ENCODE measurements at regions not wholly inside any gene's neighbourhood (a gene's known extent, or its start where the extent isn't known, plus 50 kb on each side); places are given as distances from the start of the nearest gene placed in this dataset.

DNA sequence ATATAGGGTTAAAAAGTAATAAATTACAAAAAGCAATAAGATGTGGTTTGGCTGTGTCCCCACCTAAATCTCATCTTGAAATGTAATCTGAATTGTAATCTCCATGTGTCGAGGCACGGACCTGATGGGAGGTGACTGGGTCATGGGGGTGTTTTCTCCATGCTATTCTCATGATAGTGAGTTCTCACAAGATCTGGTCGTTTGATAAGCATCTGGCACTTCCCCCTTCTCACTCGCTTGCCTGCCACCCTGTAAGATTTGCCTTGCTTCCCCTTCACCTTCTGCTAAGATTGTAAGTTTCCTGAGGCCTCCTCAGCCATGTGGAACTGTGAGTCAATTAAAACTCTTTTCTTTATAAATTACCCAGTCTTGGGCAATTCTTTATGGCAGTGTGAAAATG is 577.4 kb downstream of the TBC1D4 start:
- ChIA-PET CTCF (no interaction called here), POLR2A (no interaction called here)

DNA sequence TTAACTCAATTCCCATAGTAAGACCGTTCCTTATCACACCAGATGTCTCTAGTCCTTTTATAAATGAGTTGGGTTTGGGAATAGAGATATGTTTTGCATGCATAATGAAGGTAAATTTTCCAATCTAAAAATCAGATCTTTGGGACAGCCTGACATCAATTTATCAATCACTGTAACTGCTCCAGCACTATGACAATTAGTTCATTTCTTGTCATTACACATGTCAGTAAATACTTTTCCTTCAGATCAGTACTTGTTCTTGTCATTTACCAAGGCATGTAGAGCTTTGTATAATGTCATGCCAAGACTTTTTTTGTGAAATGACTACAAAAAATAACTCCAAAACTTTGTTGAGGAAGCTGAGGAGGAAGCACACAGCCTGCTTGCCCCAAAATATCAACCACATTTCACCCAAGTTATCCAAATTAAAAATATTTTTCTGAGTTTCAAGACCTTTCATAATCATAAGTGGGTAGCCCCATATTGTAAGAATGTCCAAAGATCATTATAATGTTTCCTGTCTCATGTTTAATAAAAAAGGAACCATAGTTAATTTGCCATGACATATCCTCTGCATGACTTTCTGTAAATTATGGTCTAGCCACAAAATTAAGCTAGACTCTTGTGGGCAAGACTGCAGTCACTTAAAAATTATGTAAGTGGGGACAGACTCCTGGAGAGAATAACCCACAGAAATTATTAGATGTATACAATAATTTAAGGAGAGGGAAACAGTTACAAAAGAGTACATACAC is 586.8 kb downstream of the TBC1D4 start:
- CTCF ChIA-PET, result no interaction called here
- POLR2A ChIA-PET, result no interaction called here

DNA sequence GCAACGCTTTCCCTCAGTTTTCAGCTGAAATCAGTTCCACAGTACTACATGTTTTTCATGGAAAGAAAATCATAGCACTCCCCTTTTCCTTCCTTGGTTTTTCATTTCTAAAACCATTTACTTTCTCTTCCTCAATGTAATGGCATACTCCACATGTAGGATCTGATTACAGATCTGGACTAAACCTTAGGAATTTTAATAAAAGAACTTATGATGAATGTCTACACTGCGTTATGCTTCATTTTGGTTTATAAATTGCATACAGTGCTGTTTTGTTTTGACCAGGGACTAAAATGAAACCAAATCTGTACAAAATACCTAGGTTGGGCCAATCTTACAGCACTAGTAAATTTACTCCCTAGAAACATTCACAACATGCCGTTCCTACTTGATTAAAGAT is 589.9 kb downstream of the TBC1D4 start:
- CTCF ChIA-PET, result no interaction called here
- POLR2A ChIA-PET, result no interaction called here

DNA sequence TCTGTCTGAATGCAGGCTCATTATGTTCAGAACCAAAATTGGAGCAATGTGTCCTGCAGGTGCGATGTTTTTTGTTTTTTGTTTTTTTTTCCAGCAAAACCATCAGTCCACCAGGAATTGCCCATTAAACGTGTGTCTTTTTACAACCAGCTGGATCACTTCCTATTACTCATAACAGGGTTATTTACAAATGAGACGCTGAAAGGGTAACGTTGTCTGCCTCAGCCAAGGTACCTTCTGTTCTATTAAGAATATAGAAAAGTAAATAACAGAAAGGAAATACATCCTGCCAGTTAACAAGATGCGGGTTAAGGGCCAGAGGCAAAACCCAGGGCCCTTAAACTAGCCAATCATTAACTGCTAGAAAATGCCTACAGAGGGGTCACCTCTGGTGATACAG is 590.4 kb downstream of the TBC1D4 start:
- POLR2A ChIA-PET, result no interaction called here
- CTCF ChIA-PET, result no interaction called here

DNA sequence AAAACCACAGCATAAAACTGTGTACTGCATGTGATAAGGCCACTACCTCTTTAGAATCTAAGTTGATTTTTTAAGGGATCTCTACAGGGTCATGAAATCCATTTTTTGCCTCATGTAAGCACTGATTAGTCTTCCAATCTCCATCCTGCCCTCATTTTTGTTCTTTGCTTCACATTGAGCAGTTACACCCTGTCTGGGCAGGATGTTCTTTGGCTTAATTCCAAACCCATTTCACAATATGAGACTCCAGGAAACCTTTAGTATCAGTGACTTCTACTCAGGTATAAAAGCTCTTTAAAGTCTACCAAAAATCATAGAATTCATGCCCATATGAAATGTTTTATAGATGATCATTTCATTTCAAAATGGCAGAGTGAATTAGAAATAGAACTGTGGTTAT is 592.6 kb downstream of the TBC1D4 start:
- ChIA-PET POLR2A (no interaction called here), CTCF (no interaction called here)

DNA sequence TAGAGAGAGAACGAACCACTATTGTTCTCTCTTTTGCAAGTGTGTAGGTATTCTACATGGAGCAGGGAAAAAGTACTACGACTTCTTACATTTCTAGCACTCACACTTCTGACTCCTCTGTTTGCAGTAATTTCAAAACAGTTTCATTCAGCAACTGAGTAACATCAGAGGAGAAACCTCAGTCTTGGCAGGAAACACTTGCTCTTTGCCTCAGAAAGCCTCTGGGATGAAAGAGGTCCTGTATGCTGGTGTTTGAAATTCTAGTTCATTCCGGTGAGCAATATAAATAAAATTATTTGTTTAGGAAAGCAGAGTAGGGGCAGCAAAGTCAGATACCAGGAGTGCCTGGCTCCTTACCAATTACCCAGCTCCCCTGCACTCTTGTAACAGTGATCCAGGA is 595.5 kb downstream of the TBC1D4 start:
- CTCF ChIA-PET, result no interaction called here
- POLR2A ChIA-PET, result no interaction called here

DNA sequence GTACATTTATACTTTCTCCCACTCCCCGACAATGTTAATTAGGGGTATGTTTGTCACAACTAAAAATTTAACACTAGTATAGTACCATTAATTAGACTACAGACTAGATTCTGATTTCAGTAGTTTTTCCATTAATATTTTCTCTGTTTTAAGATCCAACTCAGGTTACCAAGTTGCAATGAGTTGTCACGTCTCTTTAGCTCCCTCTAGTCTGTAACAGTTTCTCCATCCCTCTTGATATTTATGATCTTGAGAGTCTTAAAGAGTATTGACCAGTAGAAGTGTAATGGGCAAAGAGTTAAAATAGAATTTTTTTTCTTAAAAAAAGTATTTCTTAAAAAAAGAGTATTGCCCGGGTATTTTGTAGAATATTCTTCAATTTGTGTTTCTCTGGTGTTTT is 598.1 kb downstream of the TBC1D4 start:
- CTCF ChIA-PET, result no interaction called here
- POLR2A ChIA-PET, result no interaction called here

DNA sequence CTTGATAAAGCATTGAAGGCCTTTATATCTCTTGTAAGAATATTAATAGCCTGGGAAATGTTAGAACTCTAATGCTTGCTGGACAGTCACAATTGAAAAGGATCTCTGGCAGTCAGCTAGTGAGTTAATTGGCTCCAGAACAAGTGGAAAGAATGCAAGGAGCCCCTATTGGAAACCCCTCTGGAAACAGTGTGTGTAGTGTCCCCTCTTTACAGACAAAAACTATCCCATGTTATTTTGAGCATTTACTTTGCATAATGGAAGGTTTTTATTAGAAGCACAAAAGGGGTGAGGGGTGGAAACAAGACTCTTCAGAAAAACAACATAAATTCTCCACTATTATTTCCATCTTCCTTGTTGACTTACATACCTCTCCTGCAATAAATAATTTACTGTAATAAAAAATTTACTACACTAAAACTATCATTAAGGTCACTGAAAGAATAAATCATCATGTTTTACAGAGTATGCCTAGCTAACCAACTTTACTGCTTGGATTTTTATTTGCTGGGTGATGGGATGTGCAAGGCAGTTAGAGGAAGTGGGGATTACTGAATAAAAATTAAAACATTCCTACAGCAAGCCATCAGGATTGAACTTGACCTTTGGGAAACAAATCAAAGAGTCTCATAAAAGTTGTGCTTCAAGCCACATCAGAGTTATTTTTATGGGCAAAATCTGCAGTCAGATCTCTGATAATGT is 610.4 kb downstream of the TBC1D4 start:
- CTCF ChIA-PET, result no interaction called here
- POLR2A ChIA-PET, result no interaction called here

DNA sequence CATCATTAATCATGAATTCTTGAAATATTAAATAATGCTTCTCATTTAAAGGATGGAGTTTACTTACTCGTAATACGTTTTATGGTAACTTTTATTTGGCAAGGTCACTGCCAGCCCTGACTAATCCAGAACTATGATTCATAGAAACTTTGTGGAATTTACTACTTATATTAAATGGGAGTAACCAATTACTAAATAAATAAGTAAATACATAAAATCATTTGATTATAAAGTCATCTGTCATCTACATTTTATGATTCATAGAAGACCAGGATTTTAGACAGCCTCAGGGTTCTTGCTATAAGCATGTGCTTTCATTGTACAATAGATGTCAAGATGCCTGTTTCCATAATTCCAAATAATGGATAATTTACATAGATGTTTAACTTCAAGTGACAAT is 611.1 kb downstream of the TBC1D4 start:
- POLR2A ChIA-PET, result no interaction called here
- CTCF ChIA-PET, result no interaction called here

DNA sequence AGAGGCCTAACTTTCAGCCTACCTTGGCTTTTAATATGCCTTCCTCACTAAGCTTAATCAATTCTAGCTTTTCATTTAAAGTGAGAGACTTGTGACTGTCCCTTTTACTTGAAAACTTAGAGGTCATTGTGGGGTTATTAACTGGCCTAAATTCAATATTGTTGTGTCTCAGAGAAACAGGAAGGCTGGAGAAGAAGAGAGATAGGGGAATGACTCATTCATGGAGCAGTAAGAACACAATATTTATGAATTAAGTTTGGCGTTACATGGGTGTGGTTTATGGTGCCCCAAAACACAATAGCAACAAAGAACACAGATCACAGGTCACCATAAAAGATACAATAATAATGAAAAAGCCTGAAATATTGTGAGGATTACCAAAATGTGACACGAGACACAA is 612.1 kb downstream of the TBC1D4 start:
- ChIA-PET POLR2A (no interaction called here), CTCF (no interaction called here)

DNA sequence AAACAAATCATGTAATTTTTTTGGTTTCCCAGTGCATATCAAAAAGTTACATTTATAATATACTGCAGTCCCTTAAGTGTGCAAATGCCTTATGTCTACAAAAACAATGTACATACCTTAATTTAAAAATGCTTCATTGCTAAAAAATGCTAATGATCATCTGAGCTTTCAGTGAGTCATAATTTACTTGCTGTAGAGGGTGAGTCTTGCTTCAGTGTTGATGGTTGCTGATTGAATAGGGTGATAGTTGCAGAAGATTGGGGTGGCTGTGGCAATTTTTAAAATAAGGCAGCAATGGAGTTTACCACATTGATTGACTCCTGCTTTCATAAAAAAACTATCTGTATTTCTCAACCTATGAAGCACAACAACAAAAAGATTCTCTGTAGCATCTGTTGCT is 613.9 kb downstream of the TBC1D4 start:
- ChIA-PET CTCF (no interaction called here), POLR2A (no interaction called here)

DNA sequence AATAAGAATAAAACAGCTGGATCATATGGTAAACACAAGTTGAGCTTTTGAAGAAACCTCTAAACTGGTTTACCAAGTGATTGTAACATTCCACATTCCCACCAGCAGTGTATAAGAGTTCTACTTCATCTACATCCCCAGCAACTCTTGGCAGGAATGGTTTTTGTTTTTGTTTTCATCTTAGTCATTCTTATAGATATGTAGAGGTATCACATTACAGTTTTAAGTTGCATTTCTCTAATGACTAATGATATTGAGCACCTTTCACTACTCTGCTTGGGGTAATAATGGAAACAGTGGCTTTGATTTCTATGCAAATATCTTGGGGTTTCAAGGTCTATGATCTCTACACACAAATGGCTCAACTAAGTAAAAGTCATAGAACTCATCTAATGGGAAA is 614.5 kb downstream of the TBC1D4 start:
- CTCF ChIA-PET, result no interaction called here
- POLR2A ChIA-PET, result no interaction called here

DNA sequence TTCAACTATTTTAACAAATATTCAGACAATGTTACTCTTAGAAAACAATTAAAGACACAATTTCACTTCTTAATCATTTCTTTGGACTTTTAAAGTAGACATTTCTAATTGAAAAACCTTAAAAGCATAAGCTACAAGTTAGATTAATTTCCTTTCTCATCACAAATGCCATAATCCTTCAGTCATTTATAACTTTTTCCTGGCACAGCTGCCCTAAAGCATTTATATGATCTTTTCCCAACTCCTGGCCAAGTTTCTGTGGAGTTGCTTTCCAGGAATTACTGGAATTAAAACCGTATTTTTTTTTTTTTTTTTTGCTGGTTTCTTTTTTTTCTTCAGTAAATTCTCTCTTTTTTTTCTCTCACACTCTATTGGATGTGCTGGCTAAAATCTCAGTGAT is 615.9 kb downstream of the TBC1D4 start:
- CTCF ChIA-PET, result no interaction called here
- POLR2A ChIA-PET, result no interaction called here

DNA sequence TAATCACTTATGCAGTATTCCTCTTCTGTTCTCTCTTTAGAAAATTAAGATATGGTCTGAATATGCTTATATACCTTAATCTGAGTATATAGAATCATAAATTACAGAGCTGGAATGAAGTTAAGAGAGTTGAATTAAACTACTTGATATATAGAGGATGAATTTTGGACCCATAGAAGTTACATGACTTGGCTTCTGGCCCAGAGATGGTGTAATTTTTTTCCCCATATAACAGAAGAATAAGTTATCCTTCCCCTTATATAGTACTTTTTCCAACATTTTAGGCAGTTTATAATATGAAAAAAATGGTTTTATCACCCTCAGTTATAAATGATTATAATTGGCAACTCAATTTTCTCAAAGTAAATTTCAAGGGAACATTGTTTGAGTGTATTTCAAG is 616.3 kb downstream of the TBC1D4 start:
- POLR2A ChIA-PET, result no interaction called here
- CTCF ChIA-PET, result no interaction called here

DNA sequence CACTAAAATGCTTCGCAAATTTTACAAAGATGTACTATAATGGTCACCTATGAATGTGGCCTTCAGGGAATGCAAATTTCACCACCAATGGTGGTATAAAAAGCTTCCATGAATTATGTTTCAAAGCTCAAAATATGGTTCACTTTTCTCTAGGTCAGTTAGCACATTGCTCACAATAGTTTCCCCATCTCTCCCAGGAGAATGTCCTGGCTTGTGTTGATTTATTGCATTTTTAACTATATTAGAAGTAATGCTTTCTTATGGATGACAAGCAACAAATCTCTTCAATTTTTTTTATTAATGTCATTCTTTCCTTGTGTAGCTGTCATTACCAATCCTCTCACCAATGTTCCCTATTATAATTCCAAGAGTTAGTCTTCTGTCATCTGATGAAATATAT is 621.2 kb downstream of the TBC1D4 start:
- ChIA-PET CTCF (no interaction called here), POLR2A (no interaction called here)

DNA sequence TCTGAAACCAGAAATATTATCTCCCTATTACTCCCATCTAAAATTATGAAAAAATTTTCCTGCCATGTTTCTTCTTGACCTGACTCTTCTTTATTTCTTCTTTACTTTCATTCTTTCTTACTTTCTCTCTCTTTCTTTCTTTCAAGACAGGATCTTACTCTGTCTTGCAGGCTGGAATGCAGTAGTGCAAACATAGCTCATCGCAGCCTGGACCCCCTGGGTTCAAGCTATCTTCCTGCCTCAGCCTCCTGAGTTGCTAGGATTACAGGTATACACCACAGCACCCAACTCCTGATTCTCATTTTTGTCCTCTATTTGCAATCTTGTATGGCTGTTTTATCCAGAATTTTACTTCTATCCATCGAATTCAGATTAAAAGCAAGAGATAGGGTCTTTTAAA is 631.1 kb downstream of the TBC1D4 start:
- ChIA-PET POLR2A (no interaction called here), CTCF (no interaction called here)

DNA sequence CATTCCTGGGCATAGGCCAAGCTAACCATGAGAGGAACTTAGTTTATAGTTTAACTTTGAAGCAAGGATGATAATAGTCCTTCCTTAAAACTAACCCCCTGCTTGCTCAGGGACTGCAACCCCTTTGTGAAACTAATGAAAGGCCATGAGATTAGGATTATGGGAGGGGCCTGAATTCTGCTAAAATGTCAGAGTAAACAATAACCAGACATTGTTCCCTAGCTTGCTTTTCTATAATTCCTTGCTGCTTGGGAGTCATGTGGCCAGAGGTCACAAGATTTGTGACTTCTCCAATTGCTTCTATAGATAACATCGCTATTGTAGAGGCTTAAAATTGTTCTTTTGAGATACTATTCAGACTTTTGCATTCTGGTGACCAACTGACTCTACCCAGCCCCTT is 634.0 kb downstream of the TBC1D4 start:
- CTCF ChIA-PET, result no interaction called here
- POLR2A ChIA-PET, result no interaction called here

DNA sequence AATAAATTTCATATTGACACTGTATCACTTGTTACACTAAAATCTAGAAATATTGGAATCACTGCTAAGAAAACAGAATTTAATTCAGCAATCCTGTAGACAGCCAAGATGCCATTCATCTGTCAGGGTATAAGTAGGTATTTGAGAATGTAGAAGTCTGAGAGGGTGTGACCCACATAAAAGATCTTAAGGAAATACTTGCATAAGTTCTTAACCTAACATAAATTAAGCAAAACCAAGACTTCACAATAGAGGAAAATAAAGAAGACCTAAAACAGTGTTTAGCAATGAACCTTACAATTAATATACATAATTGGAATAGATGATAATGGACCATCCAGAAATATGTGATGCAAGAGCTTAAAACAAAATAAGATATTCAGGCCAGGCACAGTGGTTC is 636.2 kb downstream of the TBC1D4 start:
- CTCF ChIA-PET, result no interaction called here
- POLR2A ChIA-PET, result no interaction called here

DNA sequence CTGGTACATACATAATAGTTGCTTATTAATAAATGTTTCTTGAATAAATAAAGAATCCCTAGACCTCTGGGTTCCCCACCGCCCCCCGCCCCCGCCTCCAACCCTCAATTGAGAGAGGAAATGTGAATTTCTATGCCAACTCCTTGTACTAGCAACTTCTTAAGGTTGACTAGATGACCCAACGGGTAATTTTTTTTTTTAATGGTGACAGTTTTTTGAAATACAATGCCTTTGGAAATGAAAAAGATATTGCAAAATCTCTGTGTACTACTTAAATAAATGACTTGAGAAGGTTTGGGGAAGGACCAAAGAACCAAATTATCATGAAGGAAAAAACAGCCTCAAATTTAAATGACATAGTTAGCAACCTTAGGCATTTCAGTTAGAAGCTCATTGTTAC is 640.3 kb downstream of the TBC1D4 start:
- CTCF ChIA-PET, result no interaction called here
- POLR2A ChIA-PET, result no interaction called here

DNA sequence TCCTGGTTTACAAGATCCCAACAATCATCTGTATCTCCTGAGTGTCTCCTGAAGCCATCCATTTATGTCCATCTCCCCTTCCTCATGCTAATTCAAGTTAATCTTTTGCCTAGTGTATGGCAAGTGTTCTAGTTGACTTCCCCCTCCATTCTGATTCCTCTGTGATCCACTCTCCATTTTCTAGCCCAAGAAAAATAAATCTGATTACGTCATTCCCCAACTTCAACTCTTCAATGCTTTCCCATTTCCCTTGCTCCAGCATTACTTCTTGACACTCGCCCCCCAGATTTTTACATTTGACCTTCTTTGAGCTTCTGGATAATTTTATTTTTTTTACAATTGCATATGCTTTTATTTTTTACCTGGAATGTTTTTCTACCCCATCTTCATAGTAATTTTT is 640.8 kb downstream of the TBC1D4 start:
- ChIA-PET CTCF (no interaction called here), POLR2A (no interaction called here)

DNA sequence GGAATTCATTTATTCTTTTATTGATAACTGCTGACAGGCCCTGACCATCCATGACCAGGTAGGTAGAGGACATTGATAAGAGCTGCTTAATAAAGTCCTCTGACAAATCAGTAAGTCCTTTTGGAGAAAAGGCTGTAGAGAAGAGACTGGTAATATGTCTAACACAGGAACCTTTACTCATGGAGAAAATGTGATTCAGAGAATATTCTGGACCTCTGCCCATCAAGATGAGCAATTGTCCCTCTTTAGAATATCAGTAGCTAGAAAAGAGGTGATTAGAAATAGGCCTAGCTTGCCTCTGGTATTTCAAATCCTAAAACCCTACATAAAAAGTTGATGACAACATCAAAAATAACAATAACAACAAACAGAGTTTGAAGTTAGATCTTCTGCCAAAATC is 642.3 kb downstream of the TBC1D4 start:
- CTCF ChIA-PET, result no interaction called here
- POLR2A ChIA-PET, result no interaction called here

DNA sequence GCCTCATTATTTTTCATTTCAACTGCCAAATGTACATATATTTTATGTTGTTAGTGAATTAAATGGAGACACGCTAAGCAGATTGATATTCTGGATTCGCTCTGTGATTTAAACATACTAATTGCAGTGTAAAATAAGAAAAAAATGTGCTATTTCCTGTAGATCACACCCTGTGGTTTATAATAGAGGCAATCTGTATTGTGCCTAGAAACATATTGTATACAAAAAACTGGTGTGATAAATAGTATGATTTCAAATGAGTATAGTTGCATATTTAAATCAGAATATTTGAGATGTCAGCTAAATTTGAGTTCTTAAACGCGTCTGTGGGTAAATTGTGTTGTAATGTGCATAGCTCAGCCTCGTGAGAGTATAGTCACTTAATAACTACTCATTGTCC is 643.9 kb downstream of the TBC1D4 start:
- POLR2A ChIA-PET, result no interaction called here

DNA sequence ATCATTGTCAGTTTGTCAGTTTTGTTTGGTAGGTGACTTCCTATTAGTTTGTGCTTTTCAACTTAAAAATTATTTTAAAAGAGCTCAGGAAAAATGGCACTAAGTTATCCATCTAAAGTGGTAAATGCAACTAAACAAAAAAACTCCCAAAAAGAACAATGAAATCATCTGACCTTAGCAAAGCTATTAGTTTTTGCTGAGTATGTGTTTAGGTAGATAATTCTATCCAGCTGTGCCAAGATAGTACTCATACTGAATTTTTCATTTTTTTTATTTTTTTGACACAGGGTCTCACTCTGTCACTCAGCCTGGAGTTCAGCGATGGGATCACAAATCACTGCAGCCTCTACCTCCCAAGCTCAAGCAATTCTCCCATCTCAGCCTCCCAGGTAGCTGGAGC is 645.3 kb downstream of the TBC1D4 start:
- ChIA-PET POLR2A (no interaction called here), CTCF (no interaction called here)

More for the DNA sequence above, 643.9 kb downstream of the TBC1D4 start:
- CTCF ChIA-PET, result no interaction called here

Measured in activated CD8-positive, alpha-beta memory T cell treated with anti-CD3 and anti-CD28 coated beads for 36 hours (primary cell).